HepG2 (cell line): ENCODE measurements at regions not wholly inside any gene's neighbourhood (a gene's known extent, or its start where the extent isn't known, plus 50 kb on each side); places are given as distances from the start of the nearest gene placed in this dataset.
A peak's percentile ranks its signal among the peaks of the same experiment; 100 is the strongest.

Experiments
- ATAC-seq: fragments of 200-7000 bp; cut with Tn5 transposase; 3 replicates; pipeline ENCODE4 v1.9.1; 2020; ENCODE audit warnings: mild to moderate bottlenecking, moderate library complexity
- BruUV-seq: library from RNA; stranded (reverse); fragments of 400-500 nt; replicated peaks from 2 replicates; lab custom pipeline; 2021; lab: Mats Ljungman, UMichigan
- CTCF ChIA-PET: fragments of 300-600 bp; formaldehyde crosslinking; extraction: SDS; loops from one replicate; lab custom pipeline; 2021; ENCODE audit warnings: low total read pairs, inconsistent platforms, low intra/inter-chr PET ratio; lab: Yijun Ruan, JAX
- POLR2A ChIA-PET: fragments of 350-600 bp; sonication (Branson Sonifier 250); formaldehyde crosslinking; loops from one replicate; lab custom pipeline; 2020; ENCODE audit warnings: antibody characterized with exemption, inconsistent platforms; lab: Yijun Ruan, JAX
- DNase-seq: peaks from one replicate; pipeline ENCODE4 v3.0.0-alpha.2; 2015; ENCODE audit warnings: low spot score
- FAIRE-seq: peaks from 3 replicates; lab custom pipeline; 2011; peaks lifted over from hg19 to GRCh38; lab: Jason Lieb, UNC
- H2AFZ ChIP-seq: one replicate; pipeline ENCODE4 v1.6.1; 2011; ENCODE audit warnings: low read length, inconsistent platforms
- H3K27ac ChIP-seq: fragments of 300-600 bp; 3 replicates; pipeline ENCODE4 v1.8.0; 2011; ENCODE audit warnings: mixed run types, mild to moderate bottlenecking, mixed read lengths, low read length, inconsistent platforms; ENCODE audit not compliant: insufficient read depth; ENCODE audit errors: extremely low read length
- H3K27me3 ChIP-seq, 2 experiments: fragments of 200-600 bp in 1 of 2; 2 replicates in 1 of 2; 3 replicates in 1 of 2; pipeline versions ENCODE4 v1.6.0 to v1.8.0; 2011; ENCODE audit warnings: low read length in 2 of 2, mild to moderate bottlenecking in 2 of 2, moderate library complexity in 2 of 2, inconsistent platforms in 1 of 2; ENCODE audit not compliant: insufficient read depth in 2 of 2, control insufficient read depth in 1 of 2
- H3K36me3 ChIP-seq, 2 experiments: fragments of 200-600 bp in 1 of 2; replicated peaks in 1 of 2; 2 replicates in 1 of 2; 3 replicates in 1 of 2; pipeline versions ENCODE4 v1.5.1 to v1.8.0; 2011; ENCODE audit warnings: low read length in 2 of 2, inconsistent platforms in 1 of 2; ENCODE audit not compliant: insufficient read depth in 2 of 2, control insufficient read depth in 1 of 2
- H3K4me1 ChIP-seq: 2 replicates; pipeline ENCODE4 v1.5.1; 2012; ENCODE audit warnings: low read length, inconsistent platforms; ENCODE audit not compliant: insufficient read depth
- H3K4me2 ChIP-seq: 2 replicates; pipeline ENCODE4 v1.6.0; 2011; ENCODE audit warnings: low read depth, low read length, inconsistent platforms
- H3K4me3 ChIP-seq, 3 experiments: fragments of 200-600 bp in 1 of 3; sonication (generic), shearing (Covaris generic) in 1 of 3; replicated peaks in 1 of 3; 2 replicates each; pipeline ENCODE4 v1.5.1; 2011 to 2016; ENCODE audit warnings: low read length in 3 of 3, inconsistent platforms in 2 of 3, low read depth in 2 of 3, mild to moderate bottlenecking in 2 of 3, control low read depth in 1 of 3, mixed read lengths in 1 of 3; ENCODE audit not compliant: insufficient read depth in 1 of 3
- H3K79me2 ChIP-seq: one replicate; pipeline ENCODE4 v1.6.1; 2011; ENCODE audit warnings: low read length, inconsistent platforms; ENCODE audit not compliant: insufficient read depth
- H3K9ac ChIP-seq: 2 replicates; pipeline ENCODE4 v1.6.0; 2011; ENCODE audit warnings: mild to moderate bottlenecking, low read depth, low read length, inconsistent platforms; ENCODE audit not compliant: insufficient read depth
- H3K9me3 ChIP-seq: 2 replicates; pipeline ENCODE4 v1.5.1; 2012; ENCODE audit warnings: mild to moderate bottlenecking, low read length
- H4K20me1 ChIP-seq: 2 replicates; pipeline ENCODE4 v1.6.0; 2011; ENCODE audit warnings: inconsistent platforms, mild to moderate bottlenecking, low read length, moderate library complexity; ENCODE audit not compliant: insufficient read depth
- GMEB1 ChIP-seq: sonication (generic); formaldehyde crosslinking; IDR thresholded peaks from 2 replicates; pipeline ENCODE4 v1.5.1; 2020; ENCODE audit warnings: missing genetic modification reagents, mild to moderate bottlenecking, borderline replicate concordance
- MAFF ChIP-seq: IDR thresholded peaks from 2 replicates; pipeline ENCODE4 v1.6.1; 2011; ENCODE audit warnings: low read depth, low read length, improper control_type of control experiment
- MAFK ChIP-seq, 2 experiments: IDR thresholded peaks in 1 of 2; conservative IDR thresholded peaks in 1 of 2; 2 replicates each; pipeline ENCODE4 v1.6.1; 2011; ENCODE audit warnings: improper control_type of control experiment in 2 of 2, low read length in 2 of 2
- NFE2 ChIP-seq: sonication (generic); formaldehyde crosslinking; IDR thresholded peaks from 2 replicates; pipeline ENCODE4 v1.4.0; 2020; ENCODE audit warnings: missing genetic modification reagents
- NFE2L2 ChIP-seq: fragments of 150-350 bp; IDR thresholded peaks from 2 replicates; pipeline ENCODE4 v1.6.1; 2014; ENCODE audit warnings: low read length
- ZFP82 ChIP-seq: sonication (generic); formaldehyde crosslinking; IDR thresholded peaks from 2 replicates; pipeline ENCODE4 v1.5.1; 2020; ENCODE audit warnings: mild to moderate bottlenecking, missing genetic modification reagents, borderline replicate concordance
- ZKSCAN5 ChIP-seq: sonication (generic); formaldehyde crosslinking; IDR thresholded peaks from 2 replicates; pipeline ENCODE4 v1.5.1; 2020; ENCODE audit warnings: mild to moderate bottlenecking, missing genetic modification reagents
- ZMYM3 ChIP-seq: sonication (generic); formaldehyde crosslinking; IDR thresholded peaks from 2 replicates; pipeline ENCODE4 v1.5.1; 2020; ENCODE audit warnings: mild to moderate bottlenecking, missing genetic modification reagents
- ZNF20 ChIP-seq: sonication (generic); formaldehyde crosslinking; IDR thresholded peaks from 2 replicates; pipeline ENCODE4 v1.4.0; 2020; ENCODE audit warnings: mild to moderate bottlenecking, moderate library complexity, missing genetic modification reagents
- ZNF644 ChIP-seq: IDR thresholded peaks from 2 replicates; pipeline ENCODE4 v1.6.1; 2016; ENCODE audit warnings: low read depth
- ZNF672 ChIP-seq: sonication (generic); formaldehyde crosslinking; IDR thresholded peaks from 2 replicates; pipeline ENCODE4 v1.8.1; 2022; ENCODE audit warnings: missing genetic modification reagents
- ZSCAN12 ChIP-seq: sonication (generic); formaldehyde crosslinking; IDR thresholded peaks from 2 replicates; pipeline ENCODE4 v1.9.0; 2021; ENCODE audit warnings: mild to moderate bottlenecking, missing genetic modification reagents
- WGBS: methylation state at CpG from one replicate; pipeline ENCODE4 v1.1.6; 2017; ENCODE audit warnings: low lambda C conversion rate; 5-methylcytosine and 5-hydroxymethylcytosine counted together
- in situ Hi-C: cut with HindIII; loops from 2 replicates; pipeline ENCODE4 v1.10.0; 2017; ENCODE audit warnings: low pct_unique_long_range_greater_than_20kb; ENCODE audit not compliant: extremely low pct_ligation_motif_present
- intact Hi-C: fragments of 100-400 bp; cut with micrococcal nuclease; formaldehyde crosslinking; loops from one replicate; pipeline ENCODE4 v1.10.0; 2022; ENCODE audit not compliant: unreplicated experiment
- TF ChIP-seq, protein P1 (sequence below): sonication (generic); formaldehyde crosslinking; IDR thresholded peaks from 2 replicates; pipeline ENCODE4 v1.4.0; 2020; ENCODE audit warnings: missing genetic modification reagents

DNA sequence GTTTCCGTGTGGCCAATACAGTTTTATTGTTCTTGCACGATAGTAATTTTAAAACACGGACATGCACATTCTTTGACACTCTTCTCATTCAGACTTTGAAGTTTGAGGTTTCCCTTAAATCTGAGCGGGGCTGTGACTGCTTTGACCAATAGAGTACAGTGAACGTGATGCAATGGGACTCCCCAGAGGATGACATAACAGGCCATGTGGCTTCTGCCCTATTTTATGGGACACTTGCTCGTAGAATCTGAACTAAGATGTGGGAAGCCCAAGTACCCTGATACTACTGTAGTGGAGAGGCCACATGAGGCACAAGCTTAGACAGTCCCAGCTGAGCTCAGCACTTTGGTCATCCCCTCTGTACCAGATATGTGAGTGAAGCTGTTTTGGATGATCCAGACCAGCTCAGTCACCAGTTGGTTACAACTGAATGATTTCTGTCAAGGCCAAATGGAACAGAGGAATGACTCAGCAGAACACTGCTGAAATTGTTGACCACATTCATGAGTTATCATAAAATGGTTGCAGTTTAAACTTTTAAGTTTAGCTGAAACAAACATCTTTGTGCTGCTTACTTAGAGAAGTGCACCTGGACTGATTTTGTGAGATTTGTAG is 279.4 kb downstream of the RFPL4B start:
- no peak overlapping the region for H3K27ac ChIP-seq
- no TSS peak for BruUV-seq
- ChIA-PET POLR2A (no interaction called here), CTCF (no interaction called here)
- H3K27me3 ChIP-seq, result no peaks in the 10 kb centered on the region
- FAIRE-seq (no peak), DNase-seq (peak; percentile 10), ATAC-seq (peak; percentile 61)
- no peak overlapping the region for H2AFZ ChIP-seq
- no peaks in the 10 kb centered on the region for H3K36me3 ChIP-seq
- intact Hi-C loops (no loop called here), in situ Hi-C loops (no loop called here)
- no peak overlapping the region for H3K9ac ChIP-seq
- H3K4me2 ChIP-seq, result no peak overlapping the region
- H3K4me1 ChIP-seq, result 0 out of 2 replicates have a peak, but pooled peaks cover 7% of the 10 kb centered on the region
- no peaks in the 10 kb centered on the region for H4K20me1 ChIP-seq
- 11% methylated on average over 5 of the region's 6 CpGs for WGBS
- TF ChIP-seq NFE2L2, result peak; percentile 96
- TF ChIP-seq MAFK (conservative IDR thresholded peaks at IDR 0.05 in 1 of 2, IDR thresholded peaks at IDR 0.05 in 1 of 2; ENCODE audit: low read length in 2 of 2), result peak; percentile 80 to 81
- TF ChIP-seq NFE2 (CRISPR knock-in tag), result peak; percentile 77; the same call in 1 of the 2 replicates
- no peak for TF ChIP-seq ZNF644 (CRISPR knock-in tag)
- TF ChIP-seq MAFF, result peak; percentile 71
- TF ChIP-seq, protein P1, sequence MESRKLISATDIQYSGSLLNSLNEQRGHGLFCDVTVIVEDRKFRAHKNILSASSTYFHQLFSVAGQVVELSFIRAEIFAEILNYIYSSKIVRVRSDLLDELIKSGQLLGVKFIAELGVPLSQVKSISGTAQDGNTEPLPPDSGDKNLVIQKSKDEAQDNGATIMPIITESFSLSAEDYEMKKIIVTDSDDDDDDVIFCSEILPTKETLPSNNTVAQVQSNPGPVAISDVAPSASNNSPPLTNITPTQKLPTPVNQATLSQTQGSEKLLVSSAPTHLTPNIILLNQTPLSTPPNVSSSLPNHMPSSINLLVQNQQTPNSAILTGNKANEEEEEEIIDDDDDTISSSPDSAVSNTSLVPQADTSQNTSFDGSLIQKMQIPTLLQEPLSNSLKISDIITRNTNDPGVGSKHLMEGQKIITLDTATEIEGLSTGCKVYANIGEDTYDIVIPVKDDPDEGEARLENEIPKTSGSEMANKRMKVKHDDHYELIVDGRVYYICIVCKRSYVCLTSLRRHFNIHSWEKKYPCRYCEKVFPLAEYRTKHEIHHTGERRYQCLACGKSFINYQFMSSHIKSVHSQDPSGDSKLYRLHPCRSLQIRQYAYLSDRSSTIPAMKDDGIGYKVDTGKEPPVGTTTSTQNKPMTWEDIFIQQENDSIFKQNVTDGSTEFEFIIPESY (CRISPR knock-in tag), result no peak
- TF ChIP-seq ZKSCAN5, result no peak
- no peaks in the 10 kb centered on the region for H3K9me3 ChIP-seq
- no peaks in the 10 kb centered on the region for H3K79me2 ChIP-seq
- H3K4me3 ChIP-seq, result no peak overlapping the region

DNA sequence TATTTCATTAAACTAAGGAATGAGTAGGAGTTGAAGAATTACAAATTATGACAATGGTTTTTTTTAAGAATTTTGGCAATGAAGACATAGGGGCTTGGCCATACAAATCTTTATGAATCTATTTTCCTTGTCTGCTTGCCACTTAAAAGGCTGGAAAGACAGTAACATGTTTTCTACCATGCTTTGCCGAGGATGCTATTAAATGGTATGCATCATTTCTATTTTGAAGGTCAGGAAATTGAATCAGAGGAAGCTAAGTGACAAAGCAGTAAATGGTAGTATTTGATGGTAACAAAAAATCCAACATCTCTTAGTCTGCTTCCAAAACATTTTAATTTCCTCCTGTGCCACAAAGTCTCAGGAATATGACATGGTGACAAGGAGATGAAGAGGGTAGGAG is 287.2 kb downstream of the RFPL4B start:
- Histone ChIP-seq H3K79me2 (no peaks in the 10 kb centered on the region), H3K4me2 (no peak overlapping the region), H3K27me3 (no peaks in the 10 kb centered on the region), H3K4me1 (no peaks in the 10 kb centered on the region), H3K36me3 (no peaks in the 10 kb centered on the region), H2AFZ (no peak overlapping the region), H4K20me1 (no peaks in the 10 kb centered on the region), H3K9ac (no peak overlapping the region), H3K4me3 (no peak overlapping the region), H3K9me3 (no peaks in the 10 kb centered on the region), H3K27ac (no peak overlapping the region)
- CTCF ChIA-PET, result no interaction called here
- POLR2A ChIA-PET, result no interaction called here
- no peak for ATAC-seq
- intact Hi-C loops, result no loop called here
- TF ChIP-seq ZNF672 (no peak), ZMYM3 (CRISPR knock-in tag) (no peak), ZFP82 (CRISPR knock-in tag) (no peak), ZSCAN12 (CRISPR knock-in tag) (no peak), ZNF20 (CRISPR knock-in tag) (no peak), GMEB1 (CRISPR knock-in tag) (no peak)
- BruUV-seq, result no TSS peak
- in situ Hi-C loops, result no loop called here
- FAIRE-seq, result no peak
- DNase-seq, result no peak
- 2% methylated on average over 1 of the region's 1 CpG for WGBS
